Adrenal gland (tissue), 5 donors: ENCODE measurements at regions not wholly inside any gene's neighbourhood (a gene's known extent, or its start where the extent isn't known, plus 50 kb on each side); places are given as distances from the start of the nearest gene placed in this dataset.

Experiments used
- POLR2A ChIP-seq, 2 donors: fragments of 450-650 bp; IDR thresholded peaks; one replicate each; pipeline ENCODE4 v1.6.1; 2017; ENCODE audit warnings: antibody characterized with exemption in 2 of 2, mild to moderate bottlenecking in 2 of 2, moderate library complexity in 1 of 2
- TF ChIP-seq, protein P1 (sequence below), 6 experiments: fragments of 450-650 bp in 4 of 6; fragments of 200-600 bp in 2 of 6; sonication (generic) in 1 of 6; IDR thresholded peaks; 1 replicate in 5 of 6; 2 replicates in 1 of 6; pipeline versions ENCODE4 v1.5.1 to v1.8.0; 2016 to 2021; ENCODE audit warnings: antibody characterized with exemption in 6 of 6, mild to moderate bottlenecking in 2 of 6, moderate library complexity in 1 of 6
- donor health status: DM: no; HTN: no; CAD: no.

DNA sequence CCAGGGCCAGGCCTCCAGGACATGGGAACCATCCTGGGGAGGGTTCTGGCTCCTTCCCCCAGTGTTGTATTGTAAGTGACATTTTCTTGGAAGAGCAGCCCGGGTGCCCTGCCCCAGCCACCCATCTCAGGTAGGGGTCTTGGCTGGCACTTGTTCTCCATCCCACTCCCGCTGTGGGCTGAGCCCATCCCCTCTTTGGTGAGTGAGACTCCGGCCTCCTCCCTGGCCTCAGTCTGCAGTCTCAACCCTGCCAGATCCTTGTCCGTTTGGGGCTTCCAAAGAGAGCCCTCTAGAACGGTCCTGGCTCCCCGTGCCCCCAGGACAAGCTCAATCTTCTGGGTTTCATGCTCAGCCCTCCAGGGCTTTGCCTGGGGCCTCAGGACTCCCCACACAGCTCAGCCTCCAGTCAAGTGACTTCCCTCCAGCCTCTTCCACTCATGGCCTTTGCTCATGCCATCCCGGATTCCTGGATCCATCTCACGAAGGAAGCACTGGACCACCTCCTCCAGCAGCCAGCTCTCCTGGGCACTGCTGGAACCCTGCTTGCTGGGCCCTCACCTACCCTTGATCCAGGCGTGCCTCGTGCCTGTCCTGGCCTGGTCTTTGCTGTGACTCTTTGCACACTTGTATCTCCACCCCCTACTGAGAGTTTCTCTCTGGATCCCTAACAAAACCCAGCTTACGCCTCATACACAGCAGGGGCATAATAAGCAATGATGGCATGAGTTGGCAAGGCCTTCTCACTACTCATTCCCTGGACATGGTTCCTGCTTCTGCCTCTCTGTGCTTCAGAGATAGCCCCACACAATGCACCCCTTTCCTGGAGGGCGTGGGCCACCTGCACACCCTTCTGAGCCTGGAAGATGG is 297.4 kb upstream of the RTL1 start:
- TF ChIP-seq, protein P1, sequence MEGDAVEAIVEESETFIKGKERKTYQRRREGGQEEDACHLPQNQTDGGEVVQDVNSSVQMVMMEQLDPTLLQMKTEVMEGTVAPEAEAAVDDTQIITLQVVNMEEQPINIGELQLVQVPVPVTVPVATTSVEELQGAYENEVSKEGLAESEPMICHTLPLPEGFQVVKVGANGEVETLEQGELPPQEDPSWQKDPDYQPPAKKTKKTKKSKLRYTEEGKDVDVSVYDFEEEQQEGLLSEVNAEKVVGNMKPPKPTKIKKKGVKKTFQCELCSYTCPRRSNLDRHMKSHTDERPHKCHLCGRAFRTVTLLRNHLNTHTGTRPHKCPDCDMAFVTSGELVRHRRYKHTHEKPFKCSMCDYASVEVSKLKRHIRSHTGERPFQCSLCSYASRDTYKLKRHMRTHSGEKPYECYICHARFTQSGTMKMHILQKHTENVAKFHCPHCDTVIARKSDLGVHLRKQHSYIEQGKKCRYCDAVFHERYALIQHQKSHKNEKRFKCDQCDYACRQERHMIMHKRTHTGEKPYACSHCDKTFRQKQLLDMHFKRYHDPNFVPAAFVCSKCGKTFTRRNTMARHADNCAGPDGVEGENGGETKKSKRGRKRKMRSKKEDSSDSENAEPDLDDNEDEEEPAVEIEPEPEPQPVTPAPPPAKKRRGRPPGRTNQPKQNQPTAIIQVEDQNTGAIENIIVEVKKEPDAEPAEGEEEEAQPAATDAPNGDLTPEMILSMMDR (IDR thresholded peaks at IDR 0.05) = no peak
- no peak for TF ChIP-seq POLR2A (IDR thresholded peaks at IDR 0.05)
